SK-N-SH (cell line): ENCODE measurements at regions not wholly inside any gene's neighbourhood (a gene's known extent, or its start where the extent isn't known, plus 50 kb on each side); places are given as distances from the start of the nearest gene placed in this dataset.

ENCODE experiments used
- CTCF ChIA-PET: fragments of 300-600, 350-600 bp; formaldehyde crosslinking; extraction: SDS; loops from one replicate; lab custom pipeline; 2021; lab: Yijun Ruan, JAX
- POLR2A ChIA-PET: fragments of 350-600 bp; sonication (Branson Sonifier 250); formaldehyde crosslinking; extraction: SDS; loops from one replicate; lab custom pipeline; 2020; ENCODE audit warnings: antibody characterized with exemption, inconsistent platforms; lab: Yijun Ruan, JAX
- DNase-seq: peaks from one replicate; pipeline ENCODE4 v3.0.0; 2012
- H2AFZ ChIP-seq: fragments of 200-600 bp; sonication (generic); 2 replicates; pipeline ENCODE4 v1.8.1; 2016; ENCODE audit warnings: antibody characterized with exemption, mild to moderate bottlenecking, low read depth
- H3F3A ChIP-seq: fragments of 200-600 bp; sonication (generic); replicated peaks from 2 replicates; pipeline ENCODE3; 2016; ENCODE audit warnings: antibody characterized with exemption, mild to moderate bottlenecking; ENCODE audit not compliant: insufficient read depth
- H3K27ac ChIP-seq, 2 experiments: fragments of 200-500 bp in 1 of 2; fragments of 200-600 bp in 1 of 2; sonication (Bioruptor generic) in 1 of 2; sonication (generic), shearing (Covaris generic) in 1 of 2; 2 replicates each; pipeline versions ENCODE4 v1.5.1 to v1.6.1; 2014 to 2016; ENCODE audit warnings: low read depth in 2 of 2, inconsistent platforms in 1 of 2, low read length in 1 of 2, mild to moderate bottlenecking in 1 of 2, mixed read lengths in 1 of 2
- H3K27me3 ChIP-seq: fragments of 200-600 bp; sonication (generic), shearing (Covaris generic); 2 replicates; pipeline ENCODE4 v1.6.1; 2016; ENCODE audit warnings: mixed run types; ENCODE audit not compliant: insufficient read depth
- H3K36me3 ChIP-seq, 2 experiments: fragments of 200-500 bp in 1 of 2; fragments of 200-600 bp in 1 of 2; sonication (Bioruptor generic) in 1 of 2; sonication (generic) in 1 of 2; replicated peaks in 1 of 2; 2 replicates each; pipeline versions ENCODE3 to v1.5.1; 2014 to 2016; ENCODE audit warnings: low read length in 1 of 2, mild to moderate bottlenecking in 1 of 2; ENCODE audit not compliant: insufficient read depth in 2 of 2, control insufficient read depth in 1 of 2
- H3K4me1 ChIP-seq, 2 experiments: fragments of 200-500 bp in 1 of 2; fragments of 200-600 bp in 1 of 2; sonication (Bioruptor generic) in 1 of 2; sonication (generic), shearing (Covaris generic) in 1 of 2; 2 replicates each; pipeline versions ENCODE4 v1.5.1 to v1.6.1; 2014 to 2016; ENCODE audit warnings: low read depth in 1 of 2, low read length in 1 of 2, mixed run types in 1 of 2; ENCODE audit not compliant: insufficient read depth in 2 of 2, control insufficient read depth in 1 of 2
- H3K4me2 ChIP-seq: fragments of 200-600 bp; sonication (generic), shearing (Covaris generic); 2 replicates; pipeline ENCODE4 v1.6.1; 2017; ENCODE audit warnings: mixed run types
- H3K4me3 ChIP-seq, 2 experiments: fragments of 200-500 bp in 1 of 2; fragments of 200-600 bp in 1 of 2; sonication (Bioruptor generic) in 1 of 2; sonication (generic), shearing (Covaris generic) in 1 of 2; 2 replicates each; pipeline versions ENCODE4 v1.5.1 to v1.8.1; 2014 to 2016; ENCODE audit warnings: low read depth in 2 of 2, inconsistent platforms in 1 of 2, low read length in 1 of 2, mild to moderate bottlenecking in 1 of 2, mixed read lengths in 1 of 2, moderate library complexity in 1 of 2
- H3K79me2 ChIP-seq: fragments of 200-600 bp; sonication (generic); 2 replicates; pipeline ENCODE4 v1.8.1; 2017; ENCODE audit warnings: mild to moderate bottlenecking; ENCODE audit not compliant: insufficient read depth
- H3K9ac ChIP-seq: fragments of 200-600 bp; sonication (generic); 2 replicates; pipeline ENCODE4 v1.6.1; 2017; ENCODE audit warnings: mixed run types
- H3K9me2 ChIP-seq: fragments of 200-600 bp; sonication (generic); 2 replicates; pipeline ENCODE4 v1.6.1; 2017; ENCODE audit warnings: mixed run types
- H3K9me3 ChIP-seq: fragments of 200-600 bp; sonication (generic); 2 replicates; pipeline ENCODE4 v1.6.1; 2017; ENCODE audit warnings: mixed run types, mild to moderate bottlenecking, moderate library complexity
- H4K20me1 ChIP-seq: fragments of 200-600 bp; sonication (generic); 2 replicates; pipeline ENCODE4 v1.6.1; 2017; ENCODE audit warnings: mild to moderate bottlenecking, mixed run types; ENCODE audit not compliant: insufficient read depth
- ELF1 ChIP-seq: IDR thresholded peaks from 2 replicates; pipeline ENCODE4 v1.4.0; 2012
- EZH2phosphoT487 ChIP-seq: fragments of 200-600 bp; sonication (generic); IDR thresholded peaks from 2 replicates; pipeline ENCODE4 v1.6.1; 2017; ENCODE audit warnings: low read depth, mixed run types, mild to moderate bottlenecking, antibody characterized with exemption, moderate library complexity, borderline replicate concordance
- JUND ChIP-seq: IDR thresholded peaks from 2 replicates; pipeline ENCODE4 v1.4.0; 2012
- MAX ChIP-seq: IDR thresholded peaks from 2 replicates; pipeline ENCODE4 v1.4.0; 2012; ENCODE audit warnings: low read depth
- NRF1 ChIP-seq: IDR thresholded peaks from 2 replicates; pipeline ENCODE4 v1.6.1; 2012; ENCODE audit warnings: low read depth, mild to moderate bottlenecking, low read length
- REST ChIP-seq: IDR thresholded peaks from 2 replicates; pipeline ENCODE4 v1.6.1; 2012; ENCODE audit warnings: mild to moderate bottlenecking, low read depth, low read length, moderate library complexity
- RFX5 ChIP-seq: IDR thresholded peaks from 2 replicates; pipeline ENCODE4 v1.6.1; 2012; ENCODE audit warnings: mild to moderate bottlenecking, improper control_type of control experiment, low read length
- RXRA ChIP-seq: IDR thresholded peaks from 2 replicates; pipeline ENCODE4 v1.4.0; 2012; ENCODE audit warnings: low read depth, mild to moderate bottlenecking, borderline replicate concordance
- TCF12 ChIP-seq: IDR thresholded peaks from 2 replicates; pipeline ENCODE4 v1.4.0; 2012
- TEAD4 ChIP-seq: IDR thresholded peaks from 2 replicates; pipeline ENCODE4 v1.4.0; 2012; ENCODE audit warnings: mild to moderate bottlenecking, borderline replicate concordance; ENCODE audit not compliant: insufficient read depth
- YY1 ChIP-seq: IDR thresholded peaks from 2 replicates; pipeline ENCODE4 v1.4.0; 2012; ENCODE audit warnings: low read depth, mild to moderate bottlenecking
- ZBTB33 ChIP-seq: IDR thresholded peaks from 2 replicates; pipeline ENCODE4 v1.4.0; 2012; ENCODE audit warnings: low read depth, borderline replicate concordance
- WGBS: methylation state at CpG from one replicate; pipeline ENCODE4 v1.1.6; 2017; ENCODE audit warnings: low lambda C conversion rate; 5-methylcytosine and 5-hydroxymethylcytosine counted together

- H3K4me2 ChIP-seq = no peak overlapping the region
- H2AFZ ChIP-seq = no peak overlapping the region
- CTCF ChIA-PET = no interaction called here
- H3K9ac ChIP-seq = no peak overlapping the region
- no peaks in the 10 kb centered on the region for H3K36me3 ChIP-seq
- no peaks in the 10 kb centered on the region for H3K4me1 ChIP-seq
- TF ChIP-seq YY1 = no peak
- H3K27ac ChIP-seq = no peak overlapping the region
- no peaks in the 10 kb centered on the region for H4K20me1 ChIP-seq
- DNase-seq = no peak
- no peaks in the 10 kb centered on the region for H3K9me2 ChIP-seq
- no peaks in the 10 kb centered on the region for H3K79me2 ChIP-seq
- 8% methylated on average over 2 of the region's 2 CpGs for WGBS
- H3F3A ChIP-seq = no peaks in the 10 kb centered on the region
- no peaks in the 10 kb centered on the region for H3K9me3 ChIP-seq
- H3K27me3 ChIP-seq = no peaks in the 10 kb centered on the region
- H3K4me3 ChIP-seq = no peak overlapping the region
- POLR2A ChIA-PET = no interaction called here
Observed at GRCh38 chrX:42955349-42955748, 177.4 kb upstream of the PPP1R2C start.

- WGBS = 7% methylated on average over 2 of the region's 2 CpGs
- CTCF ChIA-PET = interaction anchor here (0.6 kb wide), 1 partner anchor 143 kb away, joined by 3 read pairs; no protein-coding TSS in a partner anchor
- TF ChIP-seq MAX (no peak), JUND (no peak), NRF1 (no peak), ELF1 (no peak), EZH2phosphoT487 (no peak), REST (no peak), RXRA (no peak), ZBTB33 (no peak), TCF12 (no peak), RFX5 (no peak), TEAD4 (no peak)
Observed at GRCh38 chrX:42967681-42968300, 189.8 kb upstream of the PPP1R2C start.

More at GRCh38 chrX:42967681-42968300, 189.8 kb upstream of the PPP1R2C start:
- Histone ChIP-seq H4K20me1 (no peaks in the 10 kb centered on the region), H3K27me3 (no peaks in the 10 kb centered on the region), H3F3A (no peaks in the 10 kb centered on the region), H3K27ac (no peak overlapping the region), H3K79me2 (no peaks in the 10 kb centered on the region), H3K9me2 (no peaks in the 10 kb centered on the region), H3K4me3 (no peak overlapping the region), H3K36me3 (no peaks in the 10 kb centered on the region), H2AFZ (no peak overlapping the region), H3K4me2 (no peak overlapping the region), H3K9me3 (no peaks in the 10 kb centered on the region), H3K4me1 (no peaks in the 10 kb centered on the region), H3K9ac (no peak overlapping the region)
- POLR2A ChIA-PET = no interaction called here
- DNase-seq = no peak
